A549 (cell line): ENCODE measurements at regions not wholly inside any gene's neighbourhood (a gene's known extent, or its start where the extent isn't known, plus 50 kb on each side); places are given as distances from the start of the nearest gene placed in this dataset.

Experiments used
- BHLHE40 ChIP-seq: IDR thresholded peaks from 2 replicates; pipeline ENCODE4 v1.6.1; 2012; ENCODE audit warnings: low read depth, low read length, inconsistent platforms
- CHD2 ChIP-seq: fragments of 150-350 bp; IDR thresholded peaks from 2 replicates; pipeline ENCODE4 v1.6.1; 2014; ENCODE audit warnings: low read length; ENCODE audit not compliant: partially characterized antibody
- HOXB5 ChIP-seq: fragments of 250-450 bp; sonication (Bioruptor Pico); IDR thresholded peaks from 2 replicates; pipeline ENCODE4 v1.5.0; 2020; ENCODE audit warnings: mild to moderate bottlenecking, moderate library complexity
- KDM1A ChIP-seq: fragments of 200-600 bp; sonication (generic); IDR thresholded peaks from 2 replicates; pipeline ENCODE4 v1.6.1; 2016; ENCODE audit warnings: low read depth, mild to moderate bottlenecking
- POLR2A ChIP-seq: IDR thresholded peaks from 2 replicates; pipeline ENCODE4 v1.6.1; 2012; ENCODE audit warnings: mild to moderate bottlenecking, low read length
- RAD21 ChIP-seq, 2 experiments: fragments of >200 bp in 1 of 2; sonication (Bioruptor Twin) in 1 of 2; formaldehyde crosslinking in 1 of 2; IDR thresholded peaks in 1 of 2; conservative IDR thresholded peaks in 1 of 2; 2 replicates in 1 of 2; 3 replicates in 1 of 2; pipeline ENCODE4 v1.6.1; 2012 to 2018; ENCODE audit warnings: inconsistent platforms in 1 of 2
- TF ChIP-seq, protein P1 (sequence below): fragments of >200 bp; sonication (Bioruptor Twin); formaldehyde crosslinking; IDR thresholded peaks from 3 replicates; pipeline ENCODE4 v1.5.1; 2016

- TF ChIP-seq, protein P1, sequence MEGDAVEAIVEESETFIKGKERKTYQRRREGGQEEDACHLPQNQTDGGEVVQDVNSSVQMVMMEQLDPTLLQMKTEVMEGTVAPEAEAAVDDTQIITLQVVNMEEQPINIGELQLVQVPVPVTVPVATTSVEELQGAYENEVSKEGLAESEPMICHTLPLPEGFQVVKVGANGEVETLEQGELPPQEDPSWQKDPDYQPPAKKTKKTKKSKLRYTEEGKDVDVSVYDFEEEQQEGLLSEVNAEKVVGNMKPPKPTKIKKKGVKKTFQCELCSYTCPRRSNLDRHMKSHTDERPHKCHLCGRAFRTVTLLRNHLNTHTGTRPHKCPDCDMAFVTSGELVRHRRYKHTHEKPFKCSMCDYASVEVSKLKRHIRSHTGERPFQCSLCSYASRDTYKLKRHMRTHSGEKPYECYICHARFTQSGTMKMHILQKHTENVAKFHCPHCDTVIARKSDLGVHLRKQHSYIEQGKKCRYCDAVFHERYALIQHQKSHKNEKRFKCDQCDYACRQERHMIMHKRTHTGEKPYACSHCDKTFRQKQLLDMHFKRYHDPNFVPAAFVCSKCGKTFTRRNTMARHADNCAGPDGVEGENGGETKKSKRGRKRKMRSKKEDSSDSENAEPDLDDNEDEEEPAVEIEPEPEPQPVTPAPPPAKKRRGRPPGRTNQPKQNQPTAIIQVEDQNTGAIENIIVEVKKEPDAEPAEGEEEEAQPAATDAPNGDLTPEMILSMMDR, result no peak
- TF ChIP-seq KDM1A (no peak), CHD2 (no peak), BHLHE40 (no peak), RAD21 (conservative IDR thresholded peaks at IDR 0.05 in 1 of 2, IDR thresholded peaks at IDR 0.05 in 1 of 2) (no peak), POLR2A (no peak), HOXB5 (no peak)
These were observed 518.0 kb upstream of the PPP2R3A start for GRCh38 chr3:135447483-135447882.
